GM12801 (cell line): ENCODE measurements at regions not wholly inside any gene's neighbourhood (a gene's known extent, or its start where the extent isn't known, plus 50 kb on each side); places are given as distances from the start of the nearest gene placed in this dataset.

Source experiments
- TF ChIP-seq, protein P1 (sequence below): IDR thresholded peaks from one replicate; pipeline ENCODE4 v1.5.1; 2011; ENCODE audit warnings: control low read depth; ENCODE audit not compliant: insufficient read length; ENCODE audit errors: extremely low read depth

DNA sequence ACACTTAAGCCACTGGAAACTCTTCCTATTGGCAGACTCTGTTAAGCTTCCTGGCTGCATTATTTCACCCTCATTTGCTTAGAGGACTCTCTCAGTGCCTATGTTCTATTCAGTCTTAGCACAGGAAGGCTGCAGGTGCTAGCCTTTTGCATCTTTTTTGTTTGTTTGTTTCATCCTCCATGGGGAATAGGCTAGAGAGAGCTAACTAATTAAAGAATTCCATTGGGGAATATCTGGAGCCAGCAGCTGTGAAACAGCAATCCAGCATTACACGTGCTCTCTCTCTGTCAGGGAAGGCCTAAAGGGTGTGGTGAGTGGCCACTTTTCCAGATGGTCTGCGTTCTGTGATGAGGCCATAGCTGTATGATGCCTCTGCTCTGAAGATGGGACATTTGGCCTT lies 633.6 kb downstream of the SPRY1 start:
- TF ChIP-seq, protein P1, sequence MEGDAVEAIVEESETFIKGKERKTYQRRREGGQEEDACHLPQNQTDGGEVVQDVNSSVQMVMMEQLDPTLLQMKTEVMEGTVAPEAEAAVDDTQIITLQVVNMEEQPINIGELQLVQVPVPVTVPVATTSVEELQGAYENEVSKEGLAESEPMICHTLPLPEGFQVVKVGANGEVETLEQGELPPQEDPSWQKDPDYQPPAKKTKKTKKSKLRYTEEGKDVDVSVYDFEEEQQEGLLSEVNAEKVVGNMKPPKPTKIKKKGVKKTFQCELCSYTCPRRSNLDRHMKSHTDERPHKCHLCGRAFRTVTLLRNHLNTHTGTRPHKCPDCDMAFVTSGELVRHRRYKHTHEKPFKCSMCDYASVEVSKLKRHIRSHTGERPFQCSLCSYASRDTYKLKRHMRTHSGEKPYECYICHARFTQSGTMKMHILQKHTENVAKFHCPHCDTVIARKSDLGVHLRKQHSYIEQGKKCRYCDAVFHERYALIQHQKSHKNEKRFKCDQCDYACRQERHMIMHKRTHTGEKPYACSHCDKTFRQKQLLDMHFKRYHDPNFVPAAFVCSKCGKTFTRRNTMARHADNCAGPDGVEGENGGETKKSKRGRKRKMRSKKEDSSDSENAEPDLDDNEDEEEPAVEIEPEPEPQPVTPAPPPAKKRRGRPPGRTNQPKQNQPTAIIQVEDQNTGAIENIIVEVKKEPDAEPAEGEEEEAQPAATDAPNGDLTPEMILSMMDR, result no peak

DNA sequence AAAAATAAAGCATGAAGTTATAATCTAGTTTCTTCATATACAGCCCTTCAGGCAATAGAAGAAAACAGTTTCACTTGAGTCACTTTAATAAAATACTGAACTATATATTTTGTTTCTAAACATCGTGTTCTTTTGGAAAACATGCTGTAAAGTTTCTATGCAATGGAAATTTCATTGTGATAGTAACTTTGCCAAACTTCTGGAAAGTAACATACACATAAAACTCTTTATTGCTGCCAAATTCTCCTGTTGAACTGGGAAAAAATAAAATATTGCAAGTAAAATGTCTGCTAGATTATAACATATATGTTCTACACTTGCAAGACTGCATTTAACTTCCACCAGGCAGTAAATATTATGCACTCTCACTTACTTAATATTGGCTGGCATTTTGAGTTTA lies 635.4 kb downstream of the SPRY1 start:
- TF ChIP-seq, protein P1, result no peak

DNA sequence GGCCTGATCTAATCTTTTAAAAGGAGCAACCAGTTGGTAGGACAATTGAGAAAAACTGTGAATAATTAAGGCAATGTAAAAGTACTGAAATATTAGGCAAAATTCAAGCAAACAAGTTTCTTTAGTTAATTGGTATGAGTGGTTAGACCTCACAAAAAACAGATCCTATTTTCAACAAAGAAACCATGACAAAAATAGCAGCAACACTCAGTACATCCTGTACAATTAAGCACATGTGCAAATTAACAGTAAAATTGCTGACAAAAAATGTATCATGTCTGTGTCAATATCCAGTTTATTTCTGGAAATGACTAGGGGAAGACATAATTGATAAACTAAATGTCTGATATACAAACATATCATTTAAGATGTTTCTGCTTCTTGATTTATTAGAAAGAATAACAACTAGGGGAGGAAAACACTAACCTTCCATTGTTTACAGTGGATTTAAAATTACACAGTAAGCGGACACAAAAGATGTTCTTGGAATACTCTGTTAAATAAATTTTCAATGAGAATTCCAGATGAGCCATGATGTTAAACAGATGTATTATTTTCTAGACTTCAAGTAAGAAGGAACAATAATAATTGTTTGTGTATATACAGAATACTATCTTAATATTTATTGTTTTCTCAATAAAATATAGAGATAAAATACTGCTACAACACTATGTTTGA lies 638.9 kb downstream of the SPRY1 start:
- TF ChIP-seq, protein P1, result no peak

DNA sequence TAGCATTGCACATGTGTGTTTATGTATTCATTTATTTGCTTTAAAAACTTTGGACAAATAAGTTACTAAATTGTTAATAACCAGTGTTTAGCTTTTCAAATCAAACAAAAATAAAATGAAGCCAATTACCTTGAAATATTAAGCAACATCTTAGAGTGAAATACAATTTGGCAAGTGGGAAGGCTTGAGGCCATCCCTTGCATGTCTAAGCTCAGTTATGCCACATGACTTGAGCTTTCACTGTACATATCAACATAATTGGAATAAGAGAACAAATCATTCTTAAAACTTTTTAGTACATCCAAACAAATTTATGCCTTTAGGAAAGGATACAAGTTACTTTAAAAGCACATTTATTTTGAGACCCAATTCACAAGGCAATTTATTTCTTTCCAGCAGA lies 640.6 kb downstream of the SPRY1 start:
- TF ChIP-seq, protein P1, result no peak

DNA sequence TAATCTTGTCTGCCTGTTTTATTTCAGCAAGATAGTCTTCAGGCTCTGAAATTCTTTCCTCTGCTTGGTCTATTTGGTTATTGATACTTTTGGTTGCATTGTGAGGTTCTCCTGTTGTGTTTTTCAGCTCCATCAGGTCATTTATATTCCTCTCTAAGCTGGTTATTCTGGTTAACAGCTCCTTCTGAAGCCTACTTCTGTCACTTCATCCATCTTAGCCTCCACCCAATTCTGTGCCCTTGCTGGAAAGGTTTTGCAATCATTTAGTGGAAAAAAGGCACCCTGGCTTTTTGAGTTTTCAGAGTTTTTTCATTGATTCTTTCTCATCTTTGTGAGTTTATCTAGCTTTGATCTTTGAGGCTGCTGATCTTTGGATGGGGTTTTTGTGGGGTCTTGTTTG lies 647.7 kb downstream of the SPRY1 start:
- TF ChIP-seq, protein P1, result no peak

DNA sequence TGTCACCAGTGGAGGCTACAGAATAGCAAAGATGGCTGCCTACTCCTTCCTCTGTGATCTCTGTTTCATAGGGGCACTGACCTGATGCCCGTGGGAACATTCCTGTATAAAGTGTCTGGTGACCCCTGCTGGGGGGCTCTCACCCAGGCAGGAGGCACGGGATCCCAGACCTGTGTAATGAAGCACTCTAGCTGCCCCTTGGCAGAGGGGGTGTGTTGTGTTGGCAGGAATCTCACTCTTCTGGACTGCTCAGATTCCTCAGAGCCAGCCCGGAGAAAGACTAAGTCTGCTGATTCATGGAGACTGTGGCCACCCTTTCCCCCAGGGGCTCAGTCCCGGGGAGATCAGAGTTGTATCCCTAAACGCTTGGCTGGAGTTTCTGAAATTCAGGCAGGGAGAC lies 648.3 kb downstream of the SPRY1 start:
- TF ChIP-seq, protein P1, result no peak

DNA sequence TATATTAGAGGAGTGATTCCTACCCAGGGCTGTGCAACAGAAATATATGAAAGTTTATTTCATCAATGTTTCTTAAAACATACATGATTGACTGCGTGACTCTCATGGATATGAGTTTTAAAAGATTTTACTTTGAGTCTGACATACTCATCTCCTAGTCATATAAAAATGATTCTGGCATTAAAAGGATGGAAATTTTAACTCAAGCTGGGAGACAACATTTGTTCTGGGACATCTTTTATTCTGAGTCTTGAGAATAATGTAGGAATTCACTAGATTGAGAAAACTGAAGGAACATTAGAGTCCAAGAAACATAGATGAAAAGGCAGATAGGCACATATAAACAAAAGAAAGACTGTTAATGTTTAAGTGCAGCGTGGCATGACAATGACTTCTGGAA lies 649.6 kb downstream of the SPRY1 start:
- TF ChIP-seq, protein P1, result no peak
